Gastrocnemius medialis (tissue), 4 donors: ENCODE measurements at regions not wholly inside any gene's neighbourhood (a gene's known extent, or its start where the extent isn't known, plus 50 kb on each side); places are given as distances from the start of the nearest gene placed in this dataset.

Source experiments
- ATAC-seq, 2 donors: fragments of 150-250 bp; one replicate each; pipeline ENCODE4 v1.9.1; 2016
- DNase-seq, 2 donors: peaks; one replicate each; pipeline ENCODE4 v3.0.0-alpha.2; 2019
- H3K27ac ChIP-seq, 4 donors: fragments of 200-600 bp; sonication (generic); 1 replicate in 1 of 4; 2 replicates in 3 of 4; pipeline ENCODE4 v1.5.1; 2016 to 2018; ENCODE audit warnings: mild to moderate bottlenecking in 2 of 4, moderate library complexity in 1 of 4
- H3K27me3 ChIP-seq, 3 donors: fragments of 200-600 bp; sonication (generic) in 2 of 3; 1 replicate in 1 of 3; 2 replicates in 2 of 3; pipeline versions ENCODE4 v1.5.1 to v1.6.0; 2016 to 2019; ENCODE audit warnings: mild to moderate bottlenecking in 1 of 3, moderate library complexity in 1 of 3
- H3K36me3 ChIP-seq, 2 donors: fragments of 200-600 bp; sonication (generic) in 1 of 2; one replicate each; pipeline ENCODE4 v1.5.1; 2017 to 2018
- H3K4me1 ChIP-seq, 2 donors: fragments of 200-600 bp; sonication (generic) in 1 of 2; one replicate each; pipeline ENCODE4 v1.5.1; 2016 to 2017; ENCODE audit warnings: mild to moderate bottlenecking in 2 of 2
- H3K4me3 ChIP-seq, 4 donors: fragments of 200-600 bp; sonication (generic) in 3 of 4; 1 replicate in 1 of 4; 2 replicates in 3 of 4; pipeline ENCODE4 v1.5.1; 2016 to 2019; ENCODE audit warnings: mild to moderate bottlenecking in 2 of 4
- H3K9me3 ChIP-seq, 3 donors: fragments of 200-600 bp; sonication (generic) in 2 of 3; 1 replicate in 1 of 3; 2 replicates in 2 of 3; pipeline ENCODE4 v1.5.1; 2016 to 2019
- POLR2A ChIP-seq, 2 donors: fragments of 450-650 bp; IDR thresholded peaks; one replicate each; pipeline ENCODE4 v1.6.1; 2017; ENCODE audit warnings: antibody characterized with exemption in 2 of 2, mild to moderate bottlenecking in 2 of 2, moderate library complexity in 2 of 2
- in situ Hi-C, 4 donors: fragments of 200-750 bp; cut with MboI; loops; one replicate each; pipeline versions ENCODE4 v1.15.0 to v1.8.0; 2017; ENCODE audit warnings: low sequenced_read_pairs in 4 of 4
- intact Hi-C: fragments of 100-400 bp; cut with DNase I; formaldehyde crosslinking; loops from one replicate; pipeline ENCODE4 v1.15.1; 2023; ENCODE audit warnings: low total_unique reads
- TF ChIP-seq, protein P1 (sequence below), 5 experiments: fragments of 450-650 bp in 3 of 5; fragments of 200-600 bp in 2 of 5; sonication (generic) in 2 of 5; IDR thresholded peaks in 4 of 5; conservative IDR thresholded peaks in 1 of 5; 1 replicate in 4 of 5; 2 replicates in 1 of 5; pipeline ENCODE4 v1.5.1; 2016 to 2019; ENCODE audit warnings: antibody characterized with exemption in 5 of 5, mild to moderate bottlenecking in 3 of 5, moderate library complexity in 3 of 5

DNA sequence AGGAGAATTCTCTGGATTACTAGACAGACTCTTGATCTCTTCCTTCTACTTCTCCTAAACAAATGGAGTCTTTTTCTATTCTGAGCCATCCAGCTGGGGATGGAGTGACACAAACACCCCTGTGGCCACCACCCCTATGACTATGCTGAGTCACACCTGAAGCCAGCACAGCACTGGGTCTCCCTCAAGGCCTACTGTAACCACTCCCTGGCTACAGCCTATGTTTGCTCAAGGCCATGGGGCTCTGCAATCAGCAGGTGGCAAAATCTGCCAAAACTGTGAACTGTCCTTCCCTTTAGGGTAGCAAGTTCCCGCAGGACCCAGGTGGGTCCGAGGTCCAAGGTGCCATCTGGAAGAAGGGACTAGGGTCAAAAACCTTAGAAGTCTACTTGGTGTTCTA, 132.3 kb downstream of the TINAG start:
- TF ChIP-seq, protein P1, sequence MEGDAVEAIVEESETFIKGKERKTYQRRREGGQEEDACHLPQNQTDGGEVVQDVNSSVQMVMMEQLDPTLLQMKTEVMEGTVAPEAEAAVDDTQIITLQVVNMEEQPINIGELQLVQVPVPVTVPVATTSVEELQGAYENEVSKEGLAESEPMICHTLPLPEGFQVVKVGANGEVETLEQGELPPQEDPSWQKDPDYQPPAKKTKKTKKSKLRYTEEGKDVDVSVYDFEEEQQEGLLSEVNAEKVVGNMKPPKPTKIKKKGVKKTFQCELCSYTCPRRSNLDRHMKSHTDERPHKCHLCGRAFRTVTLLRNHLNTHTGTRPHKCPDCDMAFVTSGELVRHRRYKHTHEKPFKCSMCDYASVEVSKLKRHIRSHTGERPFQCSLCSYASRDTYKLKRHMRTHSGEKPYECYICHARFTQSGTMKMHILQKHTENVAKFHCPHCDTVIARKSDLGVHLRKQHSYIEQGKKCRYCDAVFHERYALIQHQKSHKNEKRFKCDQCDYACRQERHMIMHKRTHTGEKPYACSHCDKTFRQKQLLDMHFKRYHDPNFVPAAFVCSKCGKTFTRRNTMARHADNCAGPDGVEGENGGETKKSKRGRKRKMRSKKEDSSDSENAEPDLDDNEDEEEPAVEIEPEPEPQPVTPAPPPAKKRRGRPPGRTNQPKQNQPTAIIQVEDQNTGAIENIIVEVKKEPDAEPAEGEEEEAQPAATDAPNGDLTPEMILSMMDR (IDR thresholded peaks at IDR 0.05 in 4 of 5, conservative IDR thresholded peaks at IDR 0.05 in 1 of 5): no peak
- TF ChIP-seq POLR2A (IDR thresholded peaks at IDR 0.05): no peak
- ATAC-seq (no peak), DNase-seq (no peak)
- Histone ChIP-seq H3K27me3 (no peaks in the 10 kb centered on the region), H3K36me3 (no peaks in the 10 kb centered on the region), H3K27ac (no peak overlapping the region), H3K4me3 (no peak overlapping the region), H3K9me3 (no peaks in the 10 kb centered on the region), H3K4me1 (no peaks in the 10 kb centered on the region)
- in situ Hi-C loops (no loop called here), intact Hi-C loops (no loop called here)

DNA sequence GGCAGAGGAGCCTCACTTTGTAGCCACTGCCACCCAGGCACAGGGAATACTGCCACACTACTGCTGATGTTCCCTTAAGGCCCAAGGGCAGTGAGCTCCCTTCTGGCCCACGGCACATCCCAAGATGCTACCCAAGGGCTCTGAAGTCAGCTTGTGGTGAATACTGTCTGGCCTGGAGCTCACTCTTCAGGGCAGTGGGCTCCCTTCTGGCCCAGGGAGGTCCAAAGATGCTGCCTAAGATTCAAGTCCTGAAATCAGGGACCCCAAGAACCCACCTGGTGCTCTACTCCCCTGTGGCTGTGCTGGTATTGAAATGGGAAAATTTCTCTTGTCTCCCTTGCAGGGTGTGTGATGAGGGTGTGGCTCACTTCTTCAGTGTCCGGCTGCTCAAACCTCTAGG, 132.8 kb downstream of the TINAG start:
- no peaks in the 10 kb centered on the region for H3K27me3 ChIP-seq
- in situ Hi-C loops: no loop called here
- no peak overlapping the region for H3K4me3 ChIP-seq
- DNase-seq (no peak), ATAC-seq (no peak)
- H3K4me1 ChIP-seq: no peaks in the 10 kb centered on the region
- H3K36me3 ChIP-seq: no peaks in the 10 kb centered on the region
- TF ChIP-seq POLR2A (IDR thresholded peaks at IDR 0.05): no peak
- TF ChIP-seq, protein P1 (IDR thresholded peaks at IDR 0.05 in 4 of 5, conservative IDR thresholded peaks at IDR 0.05 in 1 of 5): no peak
- intact Hi-C loops: no loop called here
- H3K9me3 ChIP-seq: no peaks in the 10 kb centered on the region
- H3K27ac ChIP-seq: no peak overlapping the region

DNA sequence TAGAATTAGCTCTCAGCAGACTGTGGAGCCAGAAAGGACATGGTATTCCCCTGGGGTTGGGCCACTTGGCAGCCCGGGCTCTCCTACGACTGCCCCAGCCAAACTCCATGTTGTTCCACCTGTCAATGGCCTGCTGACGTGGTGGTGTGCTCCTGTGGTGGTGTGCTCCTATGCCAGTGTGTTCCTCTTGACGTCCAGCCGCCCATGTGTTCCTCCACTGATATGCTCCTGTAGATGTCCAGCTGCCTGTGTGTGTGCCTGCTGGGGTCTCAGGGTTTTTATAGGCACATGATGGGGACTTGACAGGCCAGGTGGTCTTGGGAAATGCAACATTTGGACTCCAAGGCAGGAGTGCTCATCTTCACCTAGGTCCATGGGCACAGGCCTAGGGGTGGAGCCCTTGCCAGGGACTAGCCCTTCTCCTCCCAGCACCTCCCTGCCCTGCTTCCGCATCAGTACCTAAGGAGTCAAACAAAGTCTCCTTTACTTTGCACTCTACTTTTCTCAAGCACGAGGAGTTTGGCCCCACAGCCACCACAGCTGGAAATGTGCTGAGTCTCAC, 133.5 kb downstream of the TINAG start:
- H3K9me3 ChIP-seq: no peaks in the 10 kb centered on the region
- in situ Hi-C loops (no loop called here), intact Hi-C loops (no loop called here)
- TF ChIP-seq, protein P1 (IDR thresholded peaks at IDR 0.05 in 4 of 5, conservative IDR thresholded peaks at IDR 0.05 in 1 of 5): no peak
- no peak for TF ChIP-seq POLR2A (IDR thresholded peaks at IDR 0.05)
- DNase-seq (no peak), ATAC-seq (no peak)
- no peaks in the 10 kb centered on the region for H3K4me1 ChIP-seq
- H3K27me3 ChIP-seq: no peaks in the 10 kb centered on the region
- H3K4me3 ChIP-seq: no peak overlapping the region
- H3K27ac ChIP-seq: no peak overlapping the region
- H3K36me3 ChIP-seq: no peaks in the 10 kb centered on the region

DNA sequence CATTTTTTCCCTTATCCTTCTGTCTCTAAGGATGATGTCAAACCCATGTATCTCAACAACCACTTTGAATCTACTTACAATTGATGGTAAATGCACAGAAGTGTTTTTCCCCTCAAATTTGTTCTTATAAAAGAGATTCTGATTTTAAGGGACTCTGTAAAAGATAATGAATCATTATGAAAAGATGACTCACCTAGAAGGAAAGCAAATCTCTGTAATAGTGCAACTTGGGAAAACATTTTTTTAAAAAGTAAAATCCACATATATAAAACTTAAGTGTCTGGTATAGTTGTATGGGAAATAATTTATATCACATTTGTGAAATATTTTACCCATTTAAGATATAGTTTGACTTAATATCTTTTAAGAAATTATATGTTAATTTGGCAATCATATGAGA, 137.0 kb downstream of the TINAG start:
- Histone ChIP-seq H3K27me3 (no peaks in the 10 kb centered on the region), H3K4me1 (no peaks in the 10 kb centered on the region), H3K36me3 (no peaks in the 10 kb centered on the region), H3K4me3 (no peak overlapping the region), H3K27ac (no peak overlapping the region), H3K9me3 (no peaks in the 10 kb centered on the region)
- no peak for ATAC-seq
- in situ Hi-C loops (no loop called here), intact Hi-C loops (no loop called here)
- no peak for TF ChIP-seq POLR2A (IDR thresholded peaks at IDR 0.05)
- TF ChIP-seq, protein P1 (IDR thresholded peaks at IDR 0.05 in 4 of 5, conservative IDR thresholded peaks at IDR 0.05 in 1 of 5): no peak
- DNase-seq: no peak

DNA sequence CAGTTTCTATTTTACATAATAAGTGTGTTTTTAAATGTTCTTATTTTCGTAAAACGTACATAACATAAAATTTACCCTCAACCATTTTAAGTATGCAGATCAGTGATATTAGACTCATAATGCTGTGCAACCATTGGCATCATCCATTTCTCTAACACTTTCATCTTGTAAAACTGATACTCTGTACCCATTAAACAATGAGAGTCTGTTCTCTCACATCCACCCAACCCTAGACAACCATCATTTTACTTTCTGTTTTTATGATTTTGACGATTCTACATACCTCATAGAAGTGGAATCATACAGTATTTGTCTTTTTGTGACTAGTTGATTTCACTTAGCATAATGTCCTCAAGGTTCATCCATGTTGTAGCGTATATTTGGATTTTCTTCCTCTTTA, 140.4 kb downstream of the TINAG start:
- ATAC-seq: no peak
- no peaks in the 10 kb centered on the region for H3K27me3 ChIP-seq
- intact Hi-C loops (no loop called here), in situ Hi-C loops (no loop called here)
- TF ChIP-seq, protein P1 (IDR thresholded peaks at IDR 0.05 in 4 of 5, conservative IDR thresholded peaks at IDR 0.05 in 1 of 5): no peak
- no peak for TF ChIP-seq POLR2A (IDR thresholded peaks at IDR 0.05)
- no peaks in the 10 kb centered on the region for H3K9me3 ChIP-seq
- no peaks in the 10 kb centered on the region for H3K36me3 ChIP-seq
- no peaks in the 10 kb centered on the region for H3K4me1 ChIP-seq
- no peak overlapping the region for H3K27ac ChIP-seq
- no peak for DNase-seq
- no peak overlapping the region for H3K4me3 ChIP-seq
